Body of pancreas (tissue), 4 donors: ENCODE measurements at regions not wholly inside any gene's neighbourhood (a gene's known extent, or its start where the extent isn't known, plus 50 kb on each side); places are given as distances from the start of the nearest gene placed in this dataset.

Source experiments
- CTCF ChIP-seq, 7 experiments: fragments of 450-650 bp in 4 of 7; fragments of 200-600 bp in 3 of 7; sonication (generic) in 3 of 7; IDR thresholded peaks; one replicate each; pipeline ENCODE4 v1.5.1; 2016 to 2019; ENCODE audit warnings: antibody characterized with exemption in 7 of 7
- POLR2A ChIP-seq, 3 donors: fragments of 450-650 bp; IDR thresholded peaks; one replicate each; pipeline ENCODE4 v1.6.1; 2016; ENCODE audit warnings: antibody characterized with exemption in 3 of 3, mild to moderate bottlenecking in 2 of 3

GRCh38 chr1:238927899-238928298, 458.5 kb upstream of the CHRM3 start:
- TF ChIP-seq CTCF (IDR thresholded peaks at IDR 0.05) (no peak), POLR2A (IDR thresholded peaks at IDR 0.05) (no peak)
